ENCODE measurements at regions not wholly inside any gene's neighbourhood (a gene's known extent, or its start where the extent isn't known, plus 50 kb on each side); places are given as distances from the start of the nearest gene placed in this dataset.

GRCh38 chrX:7568130-7568529 lies 274.8 kb upstream of the VCX start:
- TF ChIP-seq POLR2AphosphoS5 (IDR thresholded peaks at IDR 0.05) (no peak), POLR2A (IDR thresholded peaks at IDR 0.05) (no peak), CTCF (IDR thresholded peaks at IDR 0.05) (no peak), EP300 (IDR thresholded peaks at IDR 0.05; ENCODE audit: low read depth) (no peak)
